ENCODE measurements at regions not wholly inside any gene's neighbourhood (a gene's known extent, or its start where the extent isn't known, plus 50 kb on each side); places are given as distances from the start of the nearest gene placed in this dataset.
"Not testable (repeated sequence)": the region's sequence is repeated elsewhere in the genome, so short reads cannot be mapped to it uniquely, and the experiment has no call there.

DNA sequence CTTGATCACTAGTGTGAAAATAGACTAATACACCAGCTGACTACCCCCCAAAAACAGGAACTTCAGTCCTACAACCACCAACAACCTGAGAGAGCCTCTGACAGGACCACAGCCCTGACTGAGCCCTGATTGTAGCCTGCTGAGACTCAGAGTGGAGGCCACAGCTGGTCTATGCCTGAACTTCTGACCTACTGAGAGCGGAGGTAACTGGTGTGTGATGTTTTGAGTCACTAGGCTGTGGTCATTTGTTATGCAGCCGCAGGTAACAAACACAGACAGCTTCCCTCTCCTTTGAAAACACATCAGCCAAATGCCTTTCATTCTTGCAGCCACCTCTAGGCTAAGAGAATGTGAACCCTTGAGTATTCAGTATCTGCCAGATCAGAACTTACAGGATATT, 631.1 kb downstream of the PRIM2 start:
- H3K27me3 Mint-ChIP-seq; H3K27ac Mint-ChIP-seq; H3K9me3 Mint-ChIP-seq; CTCF ChIA-PET; H3K4me1 Mint-ChIP-seq (ENCODE audit: low read depth); intact Hi-C loops (cut with micrococcal nuclease); DNase-seq; POLR2A ChIA-PET; ATAC-seq; H3K4me3 Mint-ChIP-seq: not testable (repeated sequence)
- peaks cover 11% of the 10 kb centered on the region for H3K36me3 Mint-ChIP-seq (ENCODE audit: low read depth)

DNA sequence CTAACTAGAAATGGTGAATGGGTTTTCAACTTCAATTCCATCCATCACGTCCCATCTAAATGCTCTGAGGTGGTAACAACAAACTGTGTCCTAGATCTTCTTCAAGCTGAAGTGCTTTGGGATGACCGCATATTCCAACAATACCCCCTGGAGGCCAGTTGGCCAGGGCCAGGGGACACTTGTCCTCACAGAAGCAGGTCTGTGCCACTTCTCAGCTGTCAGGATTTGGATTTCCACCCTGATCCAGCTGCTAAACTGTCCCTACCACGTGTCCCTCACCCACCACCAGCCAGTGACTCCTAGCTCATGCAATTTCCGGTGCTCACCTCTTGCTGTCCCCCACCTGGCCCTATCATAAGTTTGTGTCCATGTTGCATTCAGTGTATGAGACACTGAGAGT, 633.0 kb downstream of the PRIM2 start:
- H3K4me3 Mint-ChIP-seq; H3K27me3 Mint-ChIP-seq; POLR2A ChIA-PET; intact Hi-C loops (cut with micrococcal nuclease); H3K9me3 Mint-ChIP-seq; DNase-seq; H3K4me1 Mint-ChIP-seq (ENCODE audit: low read depth); H3K27ac Mint-ChIP-seq; CTCF ChIA-PET; ATAC-seq: not testable (repeated sequence)
- H3K36me3 Mint-ChIP-seq (ENCODE audit: low read depth) = peaks cover 13% of the 10 kb centered on the region

DNA sequence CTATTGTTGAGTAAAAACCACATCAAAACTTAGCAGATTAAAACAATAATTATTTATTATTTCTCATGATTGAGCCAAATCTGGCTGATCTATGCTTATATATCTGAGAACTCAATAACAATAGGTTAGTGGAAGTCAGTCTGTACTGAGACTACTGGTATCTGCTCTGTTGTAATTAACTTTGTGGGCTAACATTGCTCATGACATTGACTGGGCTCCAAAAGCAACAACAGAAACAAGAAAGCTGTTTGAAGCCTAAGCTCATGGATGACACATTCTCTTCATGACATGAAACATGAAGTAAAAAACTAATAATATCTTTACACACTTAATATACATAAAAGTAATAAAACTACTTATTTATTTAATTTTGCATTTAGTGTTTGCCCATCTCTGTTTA, 649.3 kb downstream of the PRIM2 start:
- H3K36me3 Mint-ChIP-seq (ENCODE audit: low read depth); ATAC-seq; DNase-seq; CTCF ChIA-PET; H3K9me3 Mint-ChIP-seq; H3K27ac Mint-ChIP-seq; intact Hi-C loops (cut with micrococcal nuclease); H3K4me3 Mint-ChIP-seq; POLR2A ChIA-PET; H3K4me1 Mint-ChIP-seq (ENCODE audit: low read depth): not testable (repeated sequence)
- peaks cover 13% of the 10 kb centered on the region for H3K27me3 Mint-ChIP-seq

DNA sequence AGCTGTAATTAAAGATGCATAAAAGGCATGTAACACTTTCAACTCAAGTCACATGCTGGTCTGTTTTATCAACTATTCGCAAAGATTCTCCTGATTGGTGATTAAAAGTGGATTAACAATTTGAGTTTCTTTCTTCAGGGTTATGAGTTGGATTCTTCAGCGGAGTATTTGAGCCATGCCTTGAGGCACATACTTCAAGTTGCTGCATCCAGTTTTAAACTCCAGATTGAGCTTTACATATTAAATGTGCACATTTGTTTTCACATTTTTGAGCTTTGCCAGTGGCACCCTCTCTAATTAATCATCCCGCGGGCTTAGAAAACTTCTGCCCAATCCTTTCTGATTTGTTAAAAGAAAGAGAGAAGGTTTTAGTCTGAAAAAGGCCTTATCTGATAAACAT, 654.5 kb downstream of the PRIM2 start:
- POLR2A ChIA-PET; H3K4me1 Mint-ChIP-seq (ENCODE audit: low read depth); H3K4me3 Mint-ChIP-seq; DNase-seq; intact Hi-C loops (cut with micrococcal nuclease); CTCF ChIA-PET; H3K9me3 Mint-ChIP-seq; H3K27ac Mint-ChIP-seq; ATAC-seq; H3K36me3 Mint-ChIP-seq (ENCODE audit: low read depth): not testable (repeated sequence)
- peaks cover 13% of the 10 kb centered on the region for H3K27me3 Mint-ChIP-seq

DNA sequence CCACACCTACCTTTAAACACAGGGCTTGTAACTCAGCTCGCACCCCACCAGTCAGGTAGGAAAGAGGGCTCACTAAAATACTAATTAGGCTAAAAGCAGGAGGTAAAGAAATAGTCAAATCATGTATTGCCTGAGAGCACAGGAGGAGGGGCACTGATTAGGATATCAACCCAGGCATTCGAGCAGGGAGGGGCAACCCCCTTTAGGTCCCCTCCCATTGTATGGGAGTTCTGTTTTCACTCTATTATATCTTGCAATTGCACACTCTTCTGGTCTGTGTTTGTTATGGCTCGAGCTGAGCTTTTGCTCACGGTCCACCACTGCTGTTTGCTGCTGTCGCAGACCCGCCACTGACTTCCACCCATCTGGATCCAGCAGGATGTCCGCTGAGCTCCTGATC, 657.2 kb downstream of the PRIM2 start:
- Mint-ChIP-seq H3K27ac (no peak overlapping the region), H3K36me3 (ENCODE audit: low read depth) (no peaks in the 10 kb centered on the region), H3K4me1 (ENCODE audit: low read depth) (no peaks in the 10 kb centered on the region), H3K27me3 (peaks cover 8% of the 10 kb centered on the region), H3K4me3 (no peak overlapping the region), H3K9me3 (no peaks in the 10 kb centered on the region)
- no peak for DNase-seq
- CTCF ChIA-PET = no interaction called here
- TF ChIP-seq, protein P1, sequence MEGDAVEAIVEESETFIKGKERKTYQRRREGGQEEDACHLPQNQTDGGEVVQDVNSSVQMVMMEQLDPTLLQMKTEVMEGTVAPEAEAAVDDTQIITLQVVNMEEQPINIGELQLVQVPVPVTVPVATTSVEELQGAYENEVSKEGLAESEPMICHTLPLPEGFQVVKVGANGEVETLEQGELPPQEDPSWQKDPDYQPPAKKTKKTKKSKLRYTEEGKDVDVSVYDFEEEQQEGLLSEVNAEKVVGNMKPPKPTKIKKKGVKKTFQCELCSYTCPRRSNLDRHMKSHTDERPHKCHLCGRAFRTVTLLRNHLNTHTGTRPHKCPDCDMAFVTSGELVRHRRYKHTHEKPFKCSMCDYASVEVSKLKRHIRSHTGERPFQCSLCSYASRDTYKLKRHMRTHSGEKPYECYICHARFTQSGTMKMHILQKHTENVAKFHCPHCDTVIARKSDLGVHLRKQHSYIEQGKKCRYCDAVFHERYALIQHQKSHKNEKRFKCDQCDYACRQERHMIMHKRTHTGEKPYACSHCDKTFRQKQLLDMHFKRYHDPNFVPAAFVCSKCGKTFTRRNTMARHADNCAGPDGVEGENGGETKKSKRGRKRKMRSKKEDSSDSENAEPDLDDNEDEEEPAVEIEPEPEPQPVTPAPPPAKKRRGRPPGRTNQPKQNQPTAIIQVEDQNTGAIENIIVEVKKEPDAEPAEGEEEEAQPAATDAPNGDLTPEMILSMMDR (IDR thresholded peaks at IDR 0.05) = no peak
- POLR2A ChIA-PET = no interaction called here
- intact Hi-C loops (cut with micrococcal nuclease) = no loop called here
- ATAC-seq = no peak

DNA sequence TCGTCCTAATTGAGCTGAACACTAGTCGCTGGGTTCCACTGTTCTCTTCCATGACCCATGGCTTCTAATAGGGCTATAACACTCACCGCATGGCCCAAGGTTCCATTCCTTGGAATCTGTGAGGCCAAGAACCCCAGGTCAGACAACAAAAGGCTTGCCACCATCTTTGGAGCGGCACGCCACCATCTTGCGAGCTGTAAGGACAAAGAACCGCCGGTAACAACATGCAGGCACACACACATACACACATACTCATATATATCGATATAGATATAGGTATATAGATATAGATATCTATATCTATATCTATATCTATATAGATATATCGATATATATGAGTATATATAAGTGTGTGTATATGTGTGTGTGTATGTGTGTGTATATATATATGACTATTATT, 657.7 kb downstream of the PRIM2 start:
- peaks cover 11% of the 10 kb centered on the region for H3K27me3 Mint-ChIP-seq
- POLR2A ChIA-PET; H3K4me1 Mint-ChIP-seq (ENCODE audit: low read depth); H3K4me3 Mint-ChIP-seq; ATAC-seq; CTCF ChIA-PET; DNase-seq; H3K9me3 Mint-ChIP-seq; intact Hi-C loops (cut with micrococcal nuclease); H3K27ac Mint-ChIP-seq; H3K36me3 Mint-ChIP-seq (ENCODE audit: low read depth): not testable (repeated sequence)

DNA sequence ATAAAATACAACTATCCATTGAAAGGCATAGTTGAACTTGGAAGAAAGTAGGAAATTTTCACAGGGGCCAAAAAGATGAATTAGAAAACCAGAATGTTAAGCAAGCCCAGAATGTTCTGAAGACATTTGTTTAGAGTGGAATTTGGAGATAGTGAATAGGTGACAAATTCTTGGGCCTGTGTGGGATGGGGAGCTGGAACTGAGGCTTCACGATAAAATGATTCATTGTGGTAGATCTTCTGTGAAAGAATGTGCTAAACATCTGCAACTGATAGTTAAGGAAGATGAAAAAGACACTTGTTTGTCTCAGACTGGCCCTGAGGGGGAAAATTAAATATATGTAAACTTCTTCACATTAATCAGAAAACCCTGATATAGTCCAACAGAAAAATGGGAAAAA, 658.9 kb downstream of the PRIM2 start:
- H3K36me3 Mint-ChIP-seq (ENCODE audit: low read depth); DNase-seq; H3K4me1 Mint-ChIP-seq (ENCODE audit: low read depth); intact Hi-C loops (cut with micrococcal nuclease); ATAC-seq; H3K9me3 Mint-ChIP-seq; POLR2A ChIA-PET; H3K4me3 Mint-ChIP-seq; H3K27ac Mint-ChIP-seq; CTCF ChIA-PET: not testable (repeated sequence)
- H3K27me3 Mint-ChIP-seq = peaks cover 11% of the 10 kb centered on the region

DNA sequence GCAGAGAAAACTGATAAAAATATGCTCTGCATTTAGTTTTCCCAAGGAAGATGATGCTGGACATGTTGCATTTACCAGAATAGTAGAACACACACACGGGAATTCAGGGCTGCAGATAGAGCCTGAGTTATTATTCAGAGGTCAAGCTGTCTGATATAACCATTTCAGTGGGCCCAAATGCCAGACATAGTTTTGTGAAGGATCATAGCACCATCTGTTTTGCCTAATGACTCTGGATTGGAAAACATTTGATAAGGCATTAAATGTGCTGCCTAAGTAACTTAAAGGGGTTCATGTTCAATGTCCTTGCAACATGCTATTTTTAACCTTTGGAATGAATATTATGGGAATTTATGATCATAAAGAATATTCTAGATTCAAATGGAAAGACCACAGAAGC, 666.2 kb downstream of the PRIM2 start:
- H3K4me3 Mint-ChIP-seq; CTCF ChIA-PET; H3K36me3 Mint-ChIP-seq (ENCODE audit: low read depth); intact Hi-C loops (cut with micrococcal nuclease); H3K4me1 Mint-ChIP-seq (ENCODE audit: low read depth); H3K9me3 Mint-ChIP-seq; H3K27ac Mint-ChIP-seq; DNase-seq; POLR2A ChIA-PET; ATAC-seq; H3K27me3 Mint-ChIP-seq: not testable (repeated sequence)

DNA sequence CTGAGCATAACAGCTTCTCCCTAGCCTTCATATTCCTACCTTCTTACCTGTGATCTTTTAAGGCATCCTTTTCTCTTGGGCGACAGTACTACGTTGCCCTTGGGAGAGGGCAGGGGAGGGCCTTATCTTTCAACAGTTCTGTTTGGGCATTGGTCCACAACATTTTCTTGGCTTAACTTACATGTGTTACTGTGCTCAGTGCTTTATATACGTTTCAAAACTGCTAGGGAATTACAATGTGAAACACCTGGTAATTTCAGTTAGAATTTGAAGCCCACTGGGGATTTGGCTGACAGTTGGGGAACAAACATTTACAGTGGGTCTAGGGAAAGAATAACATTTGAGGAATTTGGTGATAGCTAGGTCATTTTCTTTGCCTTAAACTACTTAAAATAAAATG, 667.1 kb downstream of the PRIM2 start:
- DNase-seq; POLR2A ChIA-PET; intact Hi-C loops (cut with micrococcal nuclease); H3K4me3 Mint-ChIP-seq; H3K36me3 Mint-ChIP-seq (ENCODE audit: low read depth); H3K4me1 Mint-ChIP-seq (ENCODE audit: low read depth); H3K9me3 Mint-ChIP-seq; CTCF ChIA-PET; H3K27me3 Mint-ChIP-seq; ATAC-seq; H3K27ac Mint-ChIP-seq: not testable (repeated sequence)

DNA sequence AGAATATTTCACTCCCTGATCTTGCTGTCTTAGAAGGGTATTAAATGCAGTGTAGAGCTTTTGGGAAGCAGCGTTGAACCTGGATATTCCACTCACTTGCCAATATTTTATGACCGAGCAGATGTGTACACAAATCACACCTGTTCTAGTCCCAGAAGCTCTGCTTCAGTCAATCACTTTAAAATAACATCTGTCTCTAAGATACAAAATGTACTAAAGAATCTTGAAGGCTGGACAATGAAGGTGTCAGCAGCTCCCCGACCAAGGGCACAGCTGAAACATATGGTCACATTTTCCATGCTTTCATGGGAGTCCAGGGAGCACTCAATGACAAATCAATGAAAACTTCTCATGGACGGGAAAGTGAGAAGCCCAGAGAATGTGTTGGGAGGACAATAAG, 668.3 kb downstream of the PRIM2 start:
- H3K27me3 Mint-ChIP-seq; intact Hi-C loops (cut with micrococcal nuclease); ATAC-seq; H3K36me3 Mint-ChIP-seq (ENCODE audit: low read depth); H3K4me3 Mint-ChIP-seq; H3K9me3 Mint-ChIP-seq; CTCF ChIA-PET; H3K4me1 Mint-ChIP-seq (ENCODE audit: low read depth); POLR2A ChIA-PET; H3K27ac Mint-ChIP-seq; DNase-seq: not testable (repeated sequence)

DNA sequence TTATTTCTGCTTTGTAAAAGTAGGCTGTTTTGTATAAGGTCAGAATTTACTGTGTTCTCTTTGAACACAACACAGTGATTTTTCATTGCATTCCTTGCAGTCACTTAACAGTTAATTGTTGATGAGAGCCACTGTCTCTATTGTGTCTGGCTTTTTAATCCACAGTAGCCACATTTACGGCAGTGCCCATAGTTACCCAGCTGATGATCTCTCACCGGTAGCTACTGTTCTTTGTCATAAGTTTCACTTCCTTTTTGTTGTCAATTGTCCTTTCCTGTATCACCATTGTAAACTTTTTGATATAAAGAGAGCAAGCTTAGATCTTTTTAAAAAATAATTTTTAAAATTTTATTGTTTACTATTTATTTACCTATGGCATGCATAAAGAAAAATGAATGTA, 669.2 kb downstream of the PRIM2 start:
- H3K27me3 Mint-ChIP-seq; H3K36me3 Mint-ChIP-seq (ENCODE audit: low read depth); H3K4me3 Mint-ChIP-seq; CTCF ChIA-PET; H3K9me3 Mint-ChIP-seq; DNase-seq; intact Hi-C loops (cut with micrococcal nuclease); H3K27ac Mint-ChIP-seq; H3K4me1 Mint-ChIP-seq (ENCODE audit: low read depth); POLR2A ChIA-PET: not testable (repeated sequence)
- ATAC-seq = peak; percentile 30

DNA sequence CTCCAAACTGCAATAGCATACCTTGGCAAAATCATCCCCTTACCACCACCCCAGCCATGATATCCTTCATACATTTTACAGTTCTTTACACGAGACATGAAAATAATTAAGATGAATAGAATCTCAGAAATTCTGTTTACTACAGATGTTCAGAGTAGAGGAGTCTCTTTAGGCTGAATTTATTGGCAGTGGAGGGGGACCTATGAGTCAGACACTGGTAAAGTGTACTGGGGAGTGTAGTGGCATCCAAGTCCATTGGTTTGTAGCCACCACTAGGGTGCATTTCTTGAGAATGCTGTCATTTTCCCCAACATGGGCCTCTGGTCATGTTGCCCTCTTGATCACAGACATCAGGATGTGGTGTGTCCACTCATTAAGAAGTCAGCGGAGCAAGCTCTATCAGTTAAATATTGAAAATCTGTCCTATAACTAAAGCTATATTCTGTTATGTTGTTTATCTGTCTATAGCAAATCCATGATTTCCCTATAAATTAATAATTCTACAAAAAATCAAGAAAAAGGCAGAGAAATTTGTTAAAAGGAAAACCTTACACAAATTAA, 672.2 kb downstream of the PRIM2 start:
- DNase-seq; intact Hi-C loops (cut with micrococcal nuclease); CTCF ChIA-PET; H3K36me3 Mint-ChIP-seq (ENCODE audit: low read depth); POLR2A ChIA-PET; H3K27ac Mint-ChIP-seq; H3K4me3 Mint-ChIP-seq; ATAC-seq; H3K27me3 Mint-ChIP-seq; H3K9me3 Mint-ChIP-seq; H3K4me1 Mint-ChIP-seq (ENCODE audit: low read depth): not testable (repeated sequence)

All from activated CD8-positive, alpha-beta T cell treated with anti-CD3 and anti-CD28 coated beads for 36 hours (primary cell).